ENCODE measurements at regions not wholly inside any gene's neighbourhood (a gene's known extent, or its start where the extent isn't known, plus 50 kb on each side); places are given as distances from the start of the nearest gene placed in this dataset.

DNA sequence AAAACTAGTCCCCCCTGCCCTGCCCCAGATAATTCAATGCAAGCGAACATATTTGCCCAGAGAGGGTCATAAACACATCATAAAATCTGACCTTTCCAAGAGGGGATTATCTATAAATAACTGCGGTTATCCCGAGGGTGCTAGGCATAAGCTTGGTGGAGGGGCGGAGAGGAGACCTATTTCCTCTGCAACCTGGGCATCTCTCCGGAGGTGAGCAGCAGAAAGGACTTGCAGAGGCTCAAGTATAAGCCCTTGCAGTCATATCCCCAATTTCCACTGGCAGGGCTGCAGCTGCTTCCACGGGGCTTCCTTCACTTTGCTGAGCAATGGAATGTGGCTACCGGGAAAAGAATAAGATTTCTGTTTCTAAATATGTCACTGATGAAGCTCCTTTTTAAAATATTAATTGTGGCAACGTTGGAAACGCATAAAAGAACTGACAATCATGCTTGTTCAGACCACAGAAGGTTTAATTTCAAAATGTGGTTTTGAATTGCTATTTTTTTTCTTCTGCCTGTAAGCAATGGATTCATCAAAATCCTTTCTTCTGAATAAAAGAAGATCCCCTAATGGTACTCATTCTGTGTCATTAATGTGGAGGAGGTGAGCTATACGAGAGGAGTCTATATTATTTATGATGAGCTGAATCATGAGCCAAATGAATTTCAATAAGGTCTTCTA is 268.9 kb upstream of the ATP2B1 start:
- POLR2A ChIA-PET: no interaction called here
- CTCF ChIA-PET: interaction anchor here (0.6 to 1.6 kb wide), 7 partner anchors 9 to 434 kb away, joined by 3 to 6 read pairs (median 3); no protein-coding TSS in a partner anchor
- TF ChIP-seq CTCF (IDR thresholded peaks at IDR 0.05; ENCODE audit: control extremely low read depth, extremely low read depth, low read depth, missing control alignments): no peak
- DNase-seq (ENCODE audit: extremely low spot score): no peak

GRCh38 chr12:89976866-89977265 is 268.2 kb upstream of the ATP2B1 start:
- ChIA-PET CTCF (interaction anchor here (1.0 to 1.6 kb wide), 4 partner anchors 11 to 105 kb away, joined by 3 to 6 read pairs (median 3); no protein-coding TSS in a partner anchor), POLR2A (no interaction called here)
- TF ChIP-seq CTCF (IDR thresholded peaks at IDR 0.05; ENCODE audit: control extremely low read depth, extremely low read depth, low read depth, missing control alignments): no peak
- DNase-seq (ENCODE audit: extremely low spot score): no peak

DNA sequence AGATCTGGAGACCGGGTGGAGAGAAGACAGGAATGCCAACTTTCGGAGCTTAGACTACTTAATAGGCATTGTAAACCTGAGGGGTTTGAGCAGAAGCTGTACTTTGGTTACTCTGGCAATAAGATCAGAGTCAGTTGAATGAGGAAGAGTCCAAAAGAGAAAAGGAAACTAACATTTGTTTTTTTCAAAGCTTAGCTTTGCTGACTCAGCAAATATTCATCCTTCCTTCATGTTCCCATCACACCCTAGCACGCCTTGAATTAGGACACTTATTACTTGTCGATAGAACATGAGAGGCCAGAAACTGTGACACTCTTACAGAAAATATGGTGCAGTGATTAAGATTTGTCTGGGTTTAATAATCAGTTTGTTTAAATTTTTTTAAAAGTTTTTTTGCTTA is 266.9 kb upstream of the ATP2B1 start:
- TF ChIP-seq CTCF (IDR thresholded peaks at IDR 0.05; ENCODE audit: control extremely low read depth, extremely low read depth, low read depth, missing control alignments): no peak
- DNase-seq (ENCODE audit: extremely low spot score): no peak
- ChIA-PET CTCF (interaction anchor here (1.8 to 2.8 kb wide), 2 partner anchors 15 kb away, joined by 6 to 9 read pairs; no protein-coding TSS in a partner anchor), POLR2A (no interaction called here)

DNA sequence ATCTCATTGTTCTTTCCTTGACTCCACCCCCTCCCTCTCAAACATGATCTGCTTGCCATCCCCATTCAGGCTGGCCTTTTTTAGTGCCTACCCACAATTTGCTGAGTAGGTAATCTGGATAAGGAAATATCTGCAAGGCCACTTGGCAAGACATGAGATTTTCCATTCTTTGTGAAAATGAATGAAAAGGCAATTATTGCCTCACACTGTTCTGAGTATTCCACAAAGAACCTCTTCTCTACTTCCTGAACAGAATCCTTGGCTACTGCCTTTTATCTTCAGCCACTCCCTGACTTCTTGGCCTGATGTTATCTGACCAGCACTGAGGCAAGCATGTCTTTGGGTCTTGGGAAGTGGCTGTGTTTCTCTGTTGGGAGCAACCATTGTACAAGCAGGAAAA is 263.2 kb upstream of the ATP2B1 start:
- TF ChIP-seq CTCF (IDR thresholded peaks at IDR 0.05; ENCODE audit: control extremely low read depth, extremely low read depth, low read depth, missing control alignments): no peak
- ChIA-PET POLR2A (no interaction called here), CTCF (interaction anchor here (1.9 kb wide), 1 partner anchor 18 kb away, joined by 6 read pairs; no protein-coding TSS in a partner anchor)
- no peak for DNase-seq (ENCODE audit: extremely low spot score)

DNA sequence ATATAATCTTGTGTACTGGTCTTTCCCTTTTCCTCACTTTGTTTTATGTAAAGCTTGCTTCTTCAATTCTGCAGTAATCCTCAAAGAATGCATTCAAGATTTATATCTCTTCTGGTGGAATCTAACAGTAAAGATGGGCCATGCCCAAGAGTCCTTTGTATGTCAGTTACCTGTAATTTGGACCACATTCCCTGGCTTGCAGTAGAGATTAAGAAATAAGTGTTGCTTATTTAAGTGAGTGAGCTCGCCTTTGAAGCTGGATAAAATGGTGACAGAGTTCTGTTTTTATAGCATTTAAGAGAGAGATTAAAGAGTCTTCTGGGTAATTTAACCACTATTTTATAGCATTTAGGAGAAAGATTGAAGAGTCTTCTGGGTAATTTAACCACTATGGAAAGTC is 262.1 kb upstream of the ATP2B1 start:
- CTCF ChIA-PET: interaction anchor here (1.0 to 2.4 kb wide), 6 partner anchors 10 to 294 kb away, joined by 3 to 6 read pairs (median 3); no protein-coding TSS in a partner anchor
- no peak for TF ChIP-seq CTCF (IDR thresholded peaks at IDR 0.05; ENCODE audit: control extremely low read depth, extremely low read depth, low read depth, missing control alignments)
- POLR2A ChIA-PET: no interaction called here
- DNase-seq (ENCODE audit: extremely low spot score): no peak

GRCh38 chr12:89969093-89969492 is 260.5 kb upstream of the ATP2B1 start:
- CTCF ChIA-PET: interaction anchor here (1.2 to 2.4 kb wide), 3 partner anchors 18 to 53 kb away, joined by 3 to 6 read pairs (median 3); no protein-coding TSS in a partner anchor
- POLR2A ChIA-PET: no interaction called here
- DNase-seq (ENCODE audit: extremely low spot score): no peak
- no peak for TF ChIP-seq CTCF (IDR thresholded peaks at IDR 0.05; ENCODE audit: control extremely low read depth, extremely low read depth, low read depth, missing control alignments)

Measured in GM10248 (cell line).